GM12878 (cell line): ENCODE measurements at regions not wholly inside any gene's neighbourhood (a gene's known extent, or its start where the extent isn't known, plus 50 kb on each side); places are given as distances from the start of the nearest gene placed in this dataset.
A peak's percentile ranks its signal among the peaks of the same experiment; 100 is the strongest.

Experiments used
- CBFB ChIP-seq: IDR thresholded peaks from 2 replicates; pipeline ENCODE4 v1.6.1; 2016; ENCODE audit warnings: antibody characterized with exemption, low read depth
- CBX3 ChIP-seq: fragments of 200-600 bp; sonication (generic); IDR thresholded peaks from 2 replicates; pipeline ENCODE4 v1.6.1; 2016; ENCODE audit warnings: low read depth, borderline replicate concordance
- CHD4 ChIP-seq: fragments of 200-600 bp; sonication (generic); IDR thresholded peaks from 2 replicates; pipeline ENCODE4 v1.6.1; 2016; ENCODE audit warnings: mild to moderate bottlenecking
- CTCF ChIP-seq, 3 experiments: IDR thresholded peaks in 2 of 3; conservative IDR thresholded peaks in 1 of 3; 2 replicates each; pipeline ENCODE4 v1.5.1; 2011; ENCODE audit warnings: low read depth in 3 of 3, low read length in 3 of 3, mild to moderate bottlenecking in 3 of 3, control low read depth in 2 of 3, moderate library complexity in 2 of 3, inconsistent platforms in 1 of 3, mixed read lengths in 1 of 3; ENCODE audit not compliant: control insufficient read depth in 2 of 3, insufficient read depth in 1 of 3; ENCODE audit errors: extremely low read depth in 1 of 3
- EED ChIP-seq: sonication (generic); IDR thresholded peaks from 2 replicates; pipeline ENCODE4 v1.6.1; 2016; ENCODE audit warnings: antibody characterized with exemption, low read depth
- EP300 ChIP-seq, 2 experiments: fragments of 150-350 bp in 1 of 2; IDR thresholded peaks; 2 replicates each; pipeline ENCODE4 v1.6.1; 2011 to 2012; ENCODE audit warnings: low read depth in 2 of 2, low read length in 2 of 2, borderline replicate concordance in 1 of 2, improper control_type of control experiment in 1 of 2, inconsistent platforms in 1 of 2; ENCODE audit not compliant: control insufficient read depth in 1 of 2
- FOXK2 ChIP-seq: fragments of 450-650 bp; IDR thresholded peaks from 2 replicates; pipeline ENCODE4 v1.6.1; 2017; ENCODE audit warnings: mild to moderate bottlenecking, moderate library complexity
- FOXM1 ChIP-seq: IDR thresholded peaks from 2 replicates; pipeline ENCODE4 v1.6.1; 2012; ENCODE audit warnings: low read depth, mild to moderate bottlenecking, inconsistent platforms, low read length, moderate library complexity
- HSF1 ChIP-seq: fragments of 150-350 bp; IDR thresholded peaks from 2 replicates; pipeline ENCODE4 v1.6.1; 2014; ENCODE audit warnings: mild to moderate bottlenecking, low read depth, low read length
- KAT2A ChIP-seq: conservative IDR thresholded peaks from 2 replicates; pipeline ENCODE4 v1.6.1; 2011; ENCODE audit warnings: low read depth, low read length; ENCODE audit not compliant: control insufficient read depth
- KDM1A ChIP-seq: fragments of 200-600 bp; sonication (generic); IDR thresholded peaks from 2 replicates; pipeline ENCODE4 v1.6.1; 2016; ENCODE audit warnings: borderline replicate concordance
- MEF2B ChIP-seq: fragments of 450-650 bp; IDR thresholded peaks from 2 replicates; pipeline ENCODE4 v1.6.1; 2018; ENCODE audit warnings: mild to moderate bottlenecking, moderate library complexity; ENCODE audit not compliant: partially characterized antibody, poor library complexity, severe bottlenecking
- NFIC ChIP-seq: IDR thresholded peaks from 2 replicates; pipeline ENCODE4 v1.6.1; 2012; ENCODE audit warnings: low read depth, mild to moderate bottlenecking, inconsistent platforms, low read length, moderate library complexity
- NR2C2 ChIP-seq: IDR thresholded peaks from 2 replicates; pipeline ENCODE4 v1.6.1; 2011; ENCODE audit warnings: borderline replicate concordance, low read depth; ENCODE audit not compliant: control insufficient read depth, insufficient read length
- NRF1 ChIP-seq: conservative IDR thresholded peaks from 2 replicates; pipeline ENCODE4 v1.6.1; 2011; ENCODE audit warnings: mild to moderate bottlenecking, low read depth, low read length, improper control_type of control experiment
- PML ChIP-seq: IDR thresholded peaks from 2 replicates; pipeline ENCODE4 v1.6.1; 2012; ENCODE audit warnings: low read length, inconsistent platforms
- RCOR1 ChIP-seq: conservative IDR thresholded peaks from 2 replicates; pipeline ENCODE4 v1.6.1; 2012; ENCODE audit warnings: low read depth, low read length, improper control_type of control experiment
- YBX1 ChIP-seq: fragments of 450-650 bp; IDR thresholded peaks from 2 replicates; pipeline ENCODE4 v1.6.1; 2016; ENCODE audit warnings: antibody characterized with exemption
- ZBED1 ChIP-seq: IDR thresholded peaks from 2 replicates; pipeline ENCODE4 v1.6.1; 2016; ENCODE audit warnings: borderline replicate concordance
- ZBTB4 ChIP-seq: fragments of 450-650 bp; formaldehyde crosslinking; IDR thresholded peaks from 2 replicates; pipeline ENCODE4 v1.4.0; 2022; ENCODE audit warnings: mild to moderate bottlenecking, moderate library complexity
- TF ChIP-seq, protein P1 (sequence below): IDR thresholded peaks from 2 replicates; pipeline ENCODE4 v1.6.1; 2012; ENCODE audit warnings: low read depth, low read length, improper control_type of control experiment
- TF ChIP-seq, protein P2 (sequence below): IDR thresholded peaks from 2 replicates; pipeline ENCODE4 v1.6.1; 2012; ENCODE audit warnings: low read length, inconsistent platforms

- TF ChIP-seq, protein P1, sequence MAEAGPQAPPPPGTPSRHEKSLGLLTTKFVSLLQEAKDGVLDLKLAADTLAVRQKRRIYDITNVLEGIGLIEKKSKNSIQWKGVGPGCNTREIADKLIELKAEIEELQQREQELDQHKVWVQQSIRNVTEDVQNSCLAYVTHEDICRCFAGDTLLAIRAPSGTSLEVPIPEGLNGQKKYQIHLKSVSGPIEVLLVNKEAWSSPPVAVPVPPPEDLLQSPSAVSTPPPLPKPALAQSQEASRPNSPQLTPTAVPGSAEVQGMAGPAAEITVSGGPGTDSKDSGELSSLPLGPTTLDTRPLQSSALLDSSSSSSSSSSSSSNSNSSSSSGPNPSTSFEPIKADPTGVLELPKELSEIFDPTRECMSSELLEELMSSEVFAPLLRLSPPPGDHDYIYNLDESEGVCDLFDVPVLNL = no peak
- TF ChIP-seq NRF1 = no peak
- no peak for TF ChIP-seq CTCF (IDR thresholded peaks at IDR 0.05 in 2 of 3, conservative IDR thresholded peaks at IDR 0.05 in 1 of 3; ENCODE audit: control insufficient read depth in 2 of 3, extremely low read depth in 1 of 3, insufficient read depth in 1 of 3, low read depth in 3 of 3, low read length in 3 of 3)
- TF ChIP-seq CBX3 = no peak
- TF ChIP-seq NFIC = no peak
- TF ChIP-seq CBFB = no peak
- TF ChIP-seq PML = no peak
- TF ChIP-seq EED = 0 out of 2 replicates have a peak, but pooled peaks have one; percentile 32
- TF ChIP-seq KAT2A = no peak
- TF ChIP-seq HSF1 = no peak
- no peak for TF ChIP-seq YBX1
- TF ChIP-seq FOXM1 = no peak
- TF ChIP-seq ZBED1 = no peak
- no peak for TF ChIP-seq CHD4
- TF ChIP-seq KDM1A = no peak
- peak; percentile 45 for TF ChIP-seq MEF2B
- no peak for TF ChIP-seq ZBTB4
- TF ChIP-seq, protein P2, sequence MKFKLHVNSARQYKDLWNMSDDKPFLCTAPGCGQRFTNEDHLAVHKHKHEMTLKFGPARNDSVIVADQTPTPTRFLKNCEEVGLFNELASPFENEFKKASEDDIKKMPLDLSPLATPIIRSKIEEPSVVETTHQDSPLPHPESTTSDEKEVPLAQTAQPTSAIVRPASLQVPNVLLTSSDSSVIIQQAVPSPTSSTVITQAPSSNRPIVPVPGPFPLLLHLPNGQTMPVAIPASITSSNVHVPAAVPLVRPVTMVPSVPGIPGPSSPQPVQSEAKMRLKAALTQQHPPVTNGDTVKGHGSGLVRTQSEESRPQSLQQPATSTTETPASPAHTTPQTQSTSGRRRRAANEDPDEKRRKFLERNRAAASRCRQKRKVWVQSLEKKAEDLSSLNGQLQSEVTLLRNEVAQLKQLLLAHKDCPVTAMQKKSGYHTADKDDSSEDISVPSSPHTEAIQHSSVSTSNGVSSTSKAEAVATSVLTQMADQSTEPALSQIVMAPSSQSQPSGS = peak; percentile 39; the same call in 1 of the 2 replicates
- TF ChIP-seq RCOR1 = no peak
- peak; percentile 45 to 55; a peak in 1 of 4 replicates for TF ChIP-seq EP300 (IDR thresholded peaks at IDR 0.05; ENCODE audit: borderline replicate concordance in 1 of 2, control insufficient read depth in 1 of 2, low read depth in 2 of 2, low read length in 2 of 2)
- no peak for TF ChIP-seq FOXK2
- TF ChIP-seq NR2C2 = no peak
Observed at GRCh38 chr4:128516301-128516969, 228.8 kb upstream of the PGRMC2 start (continued).
